GM18517 (cell line): ENCODE measurements at regions not wholly inside any gene's neighbourhood (a gene's known extent, or its start where the extent isn't known, plus 50 kb on each side); places are given as distances from the start of the nearest gene placed in this dataset.
"Not testable (repeated sequence)": the region's sequence is repeated elsewhere in the genome, so short reads cannot be mapped to it uniquely, and the experiment has no call there.

Experiments
- ATAC-seq: cut with Tn5 transposase; IDR thresholded peaks from one replicate; pipeline ENCODE4 v1.9.1; 2021; ENCODE audit warnings: mild to moderate bottlenecking, moderate library complexity; ENCODE audit not compliant: unreplicated experiment

GRCh38 chrX:106220177-106220576, 52.1 kb downstream of the PWWP3B start:
- ATAC-seq: no peak

DNA sequence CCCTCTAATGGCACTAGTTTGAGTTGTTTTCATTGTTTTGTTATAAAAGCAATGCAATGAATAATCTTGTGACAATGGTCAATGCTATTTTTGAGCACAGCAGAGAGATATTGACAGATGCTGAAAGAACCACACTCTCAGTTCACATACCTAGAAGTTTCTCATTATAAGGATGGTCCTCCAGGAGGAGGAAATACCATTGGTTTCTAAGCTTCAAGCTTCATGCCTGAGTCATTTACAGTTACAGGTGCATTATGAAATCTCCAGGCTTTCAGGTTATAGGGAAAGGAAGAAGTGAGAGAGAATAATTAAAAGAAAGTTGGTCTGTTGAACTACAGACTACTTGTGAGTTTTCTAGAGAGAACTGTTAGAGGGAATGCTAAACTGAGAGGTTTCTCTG, 75.3 kb downstream of the PWWP3B start:
- ATAC-seq: no peak

DNA sequence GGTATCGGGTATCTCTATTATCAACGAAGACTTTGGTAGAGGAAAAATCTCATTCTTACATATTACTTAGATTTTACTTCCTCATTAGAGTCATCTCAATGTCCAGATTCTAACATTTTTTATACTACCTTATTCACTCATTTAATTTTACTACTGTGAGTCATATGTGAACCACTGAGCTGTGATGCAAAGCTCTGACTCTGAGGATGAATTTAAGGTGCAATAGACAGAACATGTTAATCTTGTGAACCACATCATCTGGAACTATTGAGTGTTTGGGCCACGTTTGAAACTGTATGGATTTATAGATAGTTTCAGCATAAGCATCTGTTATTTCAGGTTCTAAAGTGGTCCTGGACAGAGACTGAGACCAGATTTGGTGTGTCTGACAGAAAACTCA, 78.4 kb downstream of the PWWP3B start:
- ATAC-seq: no peak

GRCh38 chrX:106247162-106247561, 79.1 kb downstream of the PWWP3B start:
- ATAC-seq: no peak

DNA sequence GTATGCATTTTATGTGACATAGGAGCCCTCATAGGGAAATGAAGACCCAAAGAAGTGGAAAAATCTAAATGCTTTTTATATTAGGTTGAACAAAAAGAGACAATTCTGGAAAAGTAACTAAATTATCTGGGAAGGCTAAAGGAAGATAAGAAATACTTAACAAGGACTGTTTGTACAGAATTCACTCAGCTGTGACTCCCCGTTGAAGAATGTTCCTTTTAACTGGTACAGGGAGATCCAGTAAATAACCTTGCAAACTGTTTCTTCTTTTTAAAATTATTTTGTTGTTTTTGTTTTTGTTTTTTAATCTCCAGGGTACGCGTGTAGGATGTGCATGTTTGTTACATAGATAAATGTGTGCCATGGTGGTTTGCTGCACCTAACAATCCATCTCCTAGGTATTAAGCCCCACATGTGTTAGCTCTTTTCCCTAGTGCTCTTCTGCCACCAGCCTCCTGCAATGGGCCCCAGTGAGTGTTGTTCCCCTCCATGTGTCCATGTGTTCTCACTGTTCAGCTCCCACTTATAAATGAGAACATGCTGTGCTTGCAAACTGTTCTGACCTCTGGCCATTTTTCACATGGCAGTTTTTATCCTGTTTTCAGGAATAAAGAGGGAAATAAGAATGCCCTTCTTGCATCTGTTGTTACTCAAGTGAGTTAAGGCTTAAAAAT, 81.7 kb downstream of the PWWP3B start:
- ATAC-seq: no peak

DNA sequence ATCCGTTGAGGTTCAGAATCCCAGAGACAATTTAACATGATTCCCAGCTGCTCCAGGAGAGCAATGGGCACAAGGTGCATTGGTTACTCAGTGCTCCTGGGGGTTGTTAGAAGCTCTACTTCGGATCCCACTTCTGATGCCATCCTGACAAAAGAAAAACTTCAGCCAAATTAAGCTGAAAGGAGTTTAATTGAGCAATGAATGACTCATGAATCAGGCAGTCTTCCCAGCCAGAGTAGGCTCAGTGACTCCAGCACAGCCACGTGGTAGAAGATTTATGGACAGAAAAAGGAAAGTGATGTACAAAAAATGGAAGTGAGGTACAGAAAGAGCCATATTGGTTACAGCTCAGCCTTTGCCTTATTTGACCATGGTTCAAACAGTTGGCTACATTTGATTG, 95.7 kb downstream of the PWWP3B start:
- ATAC-seq: no peak

DNA sequence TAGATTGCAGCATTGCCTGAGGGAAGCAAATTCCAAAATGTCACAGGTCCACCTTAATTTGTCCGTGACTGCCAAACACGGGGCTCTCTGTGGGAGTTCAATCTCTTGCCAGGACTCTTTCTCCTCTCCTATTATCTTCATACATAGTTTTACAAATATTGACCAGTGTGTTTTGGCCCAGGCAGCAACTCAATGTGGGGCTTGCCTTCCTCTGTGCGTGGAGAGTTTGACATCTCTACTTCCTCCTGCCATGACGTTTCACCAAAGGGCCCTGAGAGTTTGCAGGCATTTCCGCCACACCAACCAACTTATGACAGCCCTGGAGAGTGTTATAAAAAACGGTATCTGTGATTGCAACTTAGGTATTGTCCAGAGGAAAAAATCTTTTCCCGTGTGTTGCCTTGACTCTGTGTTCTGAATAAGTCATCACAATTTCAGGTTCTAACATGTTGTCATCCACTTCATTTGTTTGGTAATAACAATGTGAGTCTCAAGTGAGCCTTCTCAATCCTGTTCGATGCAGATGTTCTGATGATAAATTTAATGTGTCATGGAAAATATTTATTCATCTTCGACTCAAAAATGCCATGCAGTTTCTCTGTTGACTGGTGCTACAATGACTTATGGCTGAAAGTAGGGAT, 106.0 kb downstream of the PWWP3B start:
- not testable (repeated sequence) for ATAC-seq

GRCh38 chrX:106275172-106275571, 107.1 kb downstream of the PWWP3B start:
- ATAC-seq: not testable (repeated sequence)

GRCh38 chrX:106278951-106279350, 110.8 kb downstream of the PWWP3B start:
- ATAC-seq: no peak

GRCh38 chrX:106281383-106281782, 113.3 kb downstream of the PWWP3B start:
- ATAC-seq: no peak

DNA sequence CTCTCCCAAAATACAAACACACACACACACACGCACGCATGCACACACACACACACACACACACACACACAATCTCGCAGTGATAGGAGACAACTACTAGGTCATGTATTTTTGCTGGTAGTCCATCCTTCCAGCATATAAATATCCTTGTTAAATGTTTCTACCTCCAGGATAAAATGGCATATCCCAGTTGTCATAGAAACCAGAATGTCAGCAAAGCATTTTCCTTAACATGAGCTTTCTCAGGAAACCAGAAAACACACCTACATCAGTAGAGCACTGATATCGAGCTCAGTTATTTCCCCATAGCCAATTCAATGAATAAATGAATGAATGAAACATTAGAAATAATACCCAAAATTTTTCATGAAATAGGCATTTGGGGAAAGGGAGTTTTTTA, 115.7 kb downstream of the PWWP3B start:
- ATAC-seq: no peak

DNA sequence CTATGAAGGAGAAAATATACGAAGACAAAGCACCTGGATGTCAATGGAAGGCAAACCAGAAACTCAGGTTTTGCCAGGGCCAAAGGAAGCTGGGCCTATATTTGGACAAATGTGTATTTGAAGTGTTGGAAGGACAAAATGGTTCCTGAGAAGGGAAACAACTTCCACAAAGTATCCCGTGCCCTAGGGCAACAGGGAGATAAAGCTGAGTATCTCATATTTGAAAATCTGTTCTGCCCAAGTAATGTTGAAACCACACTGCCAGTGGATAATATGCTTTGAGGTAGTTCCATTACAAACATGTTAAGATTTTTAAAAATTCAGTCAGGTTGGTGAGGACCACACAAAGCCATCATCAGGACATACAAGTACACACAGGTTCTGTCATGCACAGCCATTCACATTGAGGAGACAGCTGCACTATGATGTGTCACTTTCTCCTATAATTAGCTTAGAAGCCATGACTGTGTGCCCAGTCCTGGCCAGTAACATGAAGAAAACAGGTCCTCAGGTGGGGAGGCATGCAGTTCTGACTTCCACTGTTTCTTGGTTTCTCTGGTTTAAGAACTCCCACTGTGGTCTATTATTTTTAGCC, 116.4 kb downstream of the PWWP3B start:
- ATAC-seq: no peak

DNA sequence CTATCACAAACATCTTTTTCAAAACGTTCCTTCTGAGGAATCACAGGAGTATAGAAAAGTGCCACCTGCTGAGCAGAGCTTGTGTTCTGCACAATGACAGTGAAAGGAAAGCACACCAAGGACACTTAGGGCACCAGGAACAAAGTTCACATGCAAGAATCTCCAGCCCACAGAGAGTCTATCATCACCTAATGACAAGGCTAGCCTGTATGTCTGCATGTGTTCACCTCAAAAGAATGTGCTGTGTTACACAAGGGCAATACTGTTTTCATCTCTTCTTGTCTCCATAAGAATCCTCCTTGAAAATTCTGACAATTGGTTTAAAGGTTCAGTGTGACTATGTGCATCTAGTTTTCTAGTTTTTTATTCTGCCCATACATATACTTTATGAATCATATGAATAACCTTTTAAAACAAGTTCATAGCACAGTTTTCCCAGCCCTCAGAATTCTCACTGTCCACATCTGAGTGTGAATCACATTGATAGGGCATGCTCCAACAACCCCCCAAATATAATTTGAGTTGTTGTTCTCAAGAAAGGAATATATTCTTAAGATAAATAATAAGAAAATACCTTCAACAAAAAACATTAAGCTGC, 118.0 kb downstream of the PWWP3B start:
- no peak for ATAC-seq

- ATAC-seq: not testable (repeated sequence)
Observed at GRCh38 chrX:106290778-106291177, 122.7 kb downstream of the PWWP3B start.

DNA sequence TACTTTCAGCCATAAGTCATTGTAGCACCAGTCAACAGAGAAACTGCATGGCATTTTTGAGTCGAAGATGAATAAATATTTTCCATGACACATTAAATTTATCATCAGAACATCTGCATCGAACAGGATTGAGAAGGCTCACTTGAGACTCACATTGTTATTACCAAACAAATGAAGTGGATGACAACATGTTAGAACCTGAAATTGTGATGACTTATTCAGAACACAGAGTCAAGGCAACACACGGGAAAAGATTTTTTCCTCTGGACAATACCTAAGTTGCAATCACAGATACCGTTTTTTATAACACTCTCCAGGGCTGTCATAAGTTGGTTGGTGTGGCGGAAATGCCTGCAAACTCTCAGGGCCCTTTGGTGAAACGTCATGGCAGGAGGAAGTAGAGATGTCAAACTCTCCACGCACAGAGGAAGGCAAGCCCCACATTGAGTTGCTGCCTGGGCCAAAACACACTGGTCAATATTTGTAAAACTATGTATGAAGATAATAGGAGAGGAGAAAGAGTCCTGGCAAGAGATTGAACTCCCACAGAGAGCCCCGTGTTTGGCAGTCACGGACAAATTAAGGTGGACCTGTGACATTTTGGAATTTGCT, 123.8 kb downstream of the PWWP3B start:
- not testable (repeated sequence) for ATAC-seq

GRCh38 chrX:106300239-106300638, 132.1 kb downstream of the PWWP3B start:
- ATAC-seq: no peak

GRCh38 chrX:106300656-106301055, 132.6 kb downstream of the PWWP3B start:
- no peak for ATAC-seq

- ATAC-seq: no peak
Observed at GRCh38 chrX:106302304-106302703, 134.2 kb downstream of the PWWP3B start.

DNA sequence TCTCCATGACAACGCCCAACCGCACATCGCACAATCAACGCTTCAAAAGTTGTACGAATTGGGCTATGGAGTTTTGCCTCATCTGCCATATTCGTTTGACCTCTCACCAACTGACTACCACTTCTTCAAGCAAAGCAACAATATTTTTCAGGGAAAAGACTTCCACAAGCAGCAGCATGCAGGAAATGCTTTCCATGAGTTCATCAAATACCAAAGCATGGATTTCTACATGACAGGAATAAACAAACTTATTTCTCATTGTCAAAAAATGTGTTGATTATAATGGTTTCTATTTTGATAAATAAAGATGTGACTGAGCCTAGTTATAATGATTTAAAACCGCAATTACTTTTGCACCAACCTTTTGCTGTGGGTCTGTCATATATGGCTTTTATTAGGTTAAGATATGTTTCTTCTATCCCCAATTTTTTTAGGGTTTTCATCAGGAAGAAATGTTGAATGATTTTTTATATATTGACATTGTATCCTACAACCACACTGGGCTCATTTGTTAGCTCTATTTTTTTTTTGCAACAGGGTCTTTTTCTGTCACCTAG, 138.4 kb downstream of the PWWP3B start:
- ATAC-seq: no peak

DNA sequence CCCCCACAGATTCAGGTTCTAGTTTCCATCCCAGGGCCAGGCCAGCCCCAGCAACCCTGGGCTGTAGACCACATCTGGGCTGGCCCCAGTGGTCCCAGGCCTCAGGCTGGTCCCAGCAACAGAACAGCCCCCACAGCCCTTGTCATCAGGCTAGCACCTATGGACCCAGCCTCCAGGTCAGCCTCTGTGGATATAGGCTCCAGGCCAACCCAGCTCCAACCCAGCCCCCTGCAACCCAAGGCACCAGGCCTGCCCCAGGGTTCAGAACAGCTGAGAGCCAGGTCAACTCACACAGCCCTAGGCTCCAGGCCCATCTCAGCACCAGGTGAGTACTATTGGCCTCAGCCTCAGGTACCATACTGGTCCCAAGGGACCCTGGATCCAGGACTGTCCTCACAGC, 155.3 kb downstream of the PWWP3B start:
- no peak for ATAC-seq

DNA sequence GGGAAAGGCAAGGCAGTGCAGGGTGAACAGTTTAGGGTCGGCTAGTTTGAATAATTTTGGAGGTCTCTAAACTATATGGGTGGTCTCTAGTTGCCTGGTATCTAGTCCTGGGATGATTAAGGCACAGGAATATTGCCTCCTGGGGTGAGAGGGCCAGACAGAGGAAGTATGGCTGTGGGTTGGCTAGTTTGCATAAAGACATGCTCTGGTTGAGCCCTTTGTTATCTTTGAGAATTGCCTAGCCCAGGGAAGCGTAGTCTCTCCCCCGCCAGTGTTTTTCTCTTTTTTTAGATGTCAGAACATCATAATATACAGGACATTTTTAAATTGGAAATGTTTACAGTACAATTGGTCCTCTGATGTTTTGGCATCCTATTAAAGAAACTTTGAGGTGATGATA, 163.5 kb downstream of the PWWP3B start:
- no peak for ATAC-seq
